SU-DHL-6 (cell line): ENCODE measurements at regions not wholly inside any gene's neighbourhood (a gene's known extent, or its start where the extent isn't known, plus 50 kb on each side); places are given as distances from the start of the nearest gene placed in this dataset.

Source experiments
- H2AFZ ChIP-seq: fragments of 200-600 bp; sonication (generic); 2 replicates; pipeline ENCODE4 v1.6.1; 2014; ENCODE audit warnings: low read depth, mild to moderate bottlenecking, moderate library complexity, mixed read lengths, antibody characterized with exemption, low read length; ENCODE audit not compliant: severe bottlenecking
- H3F3A ChIP-seq: fragments of 200-600 bp; shearing (Covaris generic); 2 replicates; pipeline ENCODE4 v1.6.0; 2016; ENCODE audit warnings: antibody characterized with exemption, mild to moderate bottlenecking; ENCODE audit not compliant: insufficient read depth
- H3K27ac ChIP-seq: fragments of 200-600 bp; sonication (generic); 2 replicates; pipeline ENCODE4 v1.5.1; 2016; ENCODE audit warnings: low read depth, mild to moderate bottlenecking, low read length, moderate library complexity, mixed read lengths
- H3K27me3 ChIP-seq: fragments of 200-600 bp; sonication (generic), shearing (Covaris generic); 2 replicates; pipeline ENCODE4 v1.6.0; 2014; ENCODE audit warnings: mild to moderate bottlenecking, low read length
- H3K36me3 ChIP-seq: fragments of 200-600 bp; sonication (generic); 2 replicates; pipeline ENCODE4 v1.6.1; 2014; ENCODE audit warnings: mild to moderate bottlenecking, low read length, mixed read lengths
- H3K4me2 ChIP-seq: fragments of 300-600, 200-600 bp; shearing (Covaris generic), sonication (generic); 2 replicates; pipeline ENCODE4 v1.6.0; 2014; ENCODE audit warnings: low read length, low read depth, mild to moderate bottlenecking; ENCODE audit not compliant: poor library complexity, severe bottlenecking
- H3K4me3 ChIP-seq: fragments of 200-600 bp; sonication (generic); 2 replicates; pipeline ENCODE4 v1.5.1; 2014; ENCODE audit warnings: antibody characterized with exemption, low read length, mild to moderate bottlenecking, mixed read lengths; ENCODE audit not compliant: insufficient read depth, poor library complexity, severe bottlenecking
- H3K79me2 ChIP-seq: fragments of 200-600 bp; sonication (generic); 2 replicates; pipeline ENCODE4 v1.6.1; 2014; ENCODE audit warnings: mild to moderate bottlenecking, low read length, moderate library complexity; ENCODE audit not compliant: insufficient read depth
- H3K9ac ChIP-seq: fragments of 200-600 bp; sonication (generic); 2 replicates; pipeline ENCODE4 v1.7.0; 2014; ENCODE audit warnings: mild to moderate bottlenecking, low read length
- H3K9me2 ChIP-seq: fragments of 200-600 bp; sonication (generic); replicated peaks from 2 replicates; pipeline ENCODE4 v1.6.1; 2014; ENCODE audit warnings: low read length; ENCODE audit not compliant: insufficient read depth
- H3K9me3 ChIP-seq: fragments of 200-600 bp; sonication (generic); 2 replicates; pipeline ENCODE4 v1.6.1; 2014; ENCODE audit warnings: low read length, mixed read lengths; ENCODE audit not compliant: insufficient read depth
- H4K20me1 ChIP-seq: fragments of 200-600 bp; sonication (generic); 2 replicates; pipeline ENCODE4 v1.6.1; 2014; ENCODE audit warnings: low read depth, mild to moderate bottlenecking, antibody characterized with exemption, low read length, moderate library complexity, mixed read lengths
- EZH2phosphoT487 ChIP-seq: fragments of 200-600 bp; sonication (generic), shearing (Covaris generic); conservative IDR thresholded peaks from 2 replicates; pipeline ENCODE4 v1.6.1; 2018; ENCODE audit warnings: mild to moderate bottlenecking, antibody characterized with exemption, low read length, moderate library complexity, mixed read lengths
- TF ChIP-seq, protein P1 (sequence below): fragments of 200-600 bp; sonication (generic); IDR thresholded peaks from one replicate; pipeline ENCODE4 v1.5.1; 2017; ENCODE audit warnings: antibody characterized with exemption, mild to moderate bottlenecking, low read length, moderate library complexity; ENCODE audit not compliant: insufficient read depth, poor library complexity, severe bottlenecking

DNA sequence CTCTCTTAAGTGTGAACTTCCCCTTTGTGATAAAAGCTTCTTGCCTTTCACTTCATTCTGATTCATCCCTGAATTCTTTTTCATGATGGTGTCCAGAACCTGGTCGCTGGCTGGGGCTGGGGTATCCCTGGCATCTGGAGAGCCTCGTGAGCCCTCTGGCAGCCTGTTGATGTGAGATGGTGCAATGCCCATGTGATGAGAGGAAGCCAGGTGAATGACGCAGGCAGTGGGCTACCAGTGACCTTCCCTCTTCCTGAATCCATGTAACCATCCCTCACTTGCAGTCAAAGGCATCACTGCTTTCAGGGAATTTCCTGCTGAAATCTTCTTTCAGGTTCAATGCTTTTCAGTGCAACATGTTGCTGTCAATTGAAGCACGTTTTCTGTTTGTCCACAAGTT is 158.6 kb upstream of the SLC10A2 start:
- Histone ChIP-seq H3K27ac (no peak overlapping the region), H3K9me3 (no peaks in the 10 kb centered on the region), H3K27me3 (no peaks in the 10 kb centered on the region), H4K20me1 (no peaks in the 10 kb centered on the region), H3K4me2 (no peak overlapping the region), H3K79me2 (no peaks in the 10 kb centered on the region), H3K9me2 (no peaks in the 10 kb centered on the region), H2AFZ (no peak overlapping the region), H3K36me3 (no peaks in the 10 kb centered on the region), H3K4me3 (no peak overlapping the region), H3F3A (no peaks in the 10 kb centered on the region), H3K9ac (no peak overlapping the region)
- TF ChIP-seq, protein P1, sequence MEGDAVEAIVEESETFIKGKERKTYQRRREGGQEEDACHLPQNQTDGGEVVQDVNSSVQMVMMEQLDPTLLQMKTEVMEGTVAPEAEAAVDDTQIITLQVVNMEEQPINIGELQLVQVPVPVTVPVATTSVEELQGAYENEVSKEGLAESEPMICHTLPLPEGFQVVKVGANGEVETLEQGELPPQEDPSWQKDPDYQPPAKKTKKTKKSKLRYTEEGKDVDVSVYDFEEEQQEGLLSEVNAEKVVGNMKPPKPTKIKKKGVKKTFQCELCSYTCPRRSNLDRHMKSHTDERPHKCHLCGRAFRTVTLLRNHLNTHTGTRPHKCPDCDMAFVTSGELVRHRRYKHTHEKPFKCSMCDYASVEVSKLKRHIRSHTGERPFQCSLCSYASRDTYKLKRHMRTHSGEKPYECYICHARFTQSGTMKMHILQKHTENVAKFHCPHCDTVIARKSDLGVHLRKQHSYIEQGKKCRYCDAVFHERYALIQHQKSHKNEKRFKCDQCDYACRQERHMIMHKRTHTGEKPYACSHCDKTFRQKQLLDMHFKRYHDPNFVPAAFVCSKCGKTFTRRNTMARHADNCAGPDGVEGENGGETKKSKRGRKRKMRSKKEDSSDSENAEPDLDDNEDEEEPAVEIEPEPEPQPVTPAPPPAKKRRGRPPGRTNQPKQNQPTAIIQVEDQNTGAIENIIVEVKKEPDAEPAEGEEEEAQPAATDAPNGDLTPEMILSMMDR = no peak
- TF ChIP-seq EZH2phosphoT487 = no peak

DNA sequence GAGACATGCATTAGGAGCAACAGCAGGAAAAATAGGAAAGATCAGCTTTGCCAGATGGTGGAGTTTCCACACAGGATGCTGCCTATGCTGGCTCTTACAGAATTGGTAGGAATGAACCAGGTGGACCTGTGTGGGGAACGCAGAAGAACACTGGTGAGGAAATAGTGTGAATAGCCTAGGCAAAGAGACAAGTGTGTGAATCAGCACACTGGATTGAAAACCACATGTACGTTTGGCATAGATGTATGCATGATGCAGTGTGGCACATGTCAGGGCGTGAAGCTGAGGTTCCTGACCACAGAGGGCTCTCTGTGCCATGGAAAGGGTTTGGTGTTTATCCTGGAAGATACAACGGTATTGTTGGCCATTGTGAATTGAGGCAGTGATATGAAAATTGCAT is 156.5 kb upstream of the SLC10A2 start:
- no peak overlapping the region for H3K27ac ChIP-seq
- TF ChIP-seq, protein P1 = no peak
- TF ChIP-seq EZH2phosphoT487 = no peak
- H3K36me3 ChIP-seq = no peaks in the 10 kb centered on the region
- H3K9ac ChIP-seq = no peak overlapping the region
- no peaks in the 10 kb centered on the region for H3F3A ChIP-seq
- no peaks in the 10 kb centered on the region for H3K9me3 ChIP-seq
- H2AFZ ChIP-seq = no peak overlapping the region
- no peaks in the 10 kb centered on the region for H4K20me1 ChIP-seq
- H3K4me2 ChIP-seq = no peak overlapping the region
- no peaks in the 10 kb centered on the region for H3K9me2 ChIP-seq
- H3K27me3 ChIP-seq = no peaks in the 10 kb centered on the region
- H3K79me2 ChIP-seq = no peaks in the 10 kb centered on the region
- H3K4me3 ChIP-seq = no peak overlapping the region

DNA sequence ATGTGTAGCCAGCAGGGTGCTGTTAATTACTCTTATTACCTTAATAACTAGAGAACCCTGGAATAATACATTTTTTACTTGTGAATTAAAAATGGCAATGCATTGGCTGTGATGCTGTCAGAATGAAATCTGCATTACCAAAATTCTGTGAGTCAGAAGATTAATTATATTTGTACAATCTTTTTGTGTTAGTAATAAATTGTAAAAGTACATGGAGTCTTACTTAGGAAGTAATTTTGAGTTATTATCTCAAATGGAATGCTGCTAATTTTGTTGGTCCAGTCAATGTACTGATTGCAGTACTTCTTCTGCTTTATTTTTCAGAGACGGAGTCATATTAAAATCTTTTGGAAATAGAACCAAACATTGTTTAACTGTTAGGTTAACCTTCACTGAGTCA is 152.0 kb upstream of the SLC10A2 start:
- TF ChIP-seq EZH2phosphoT487 = no peak
- TF ChIP-seq, protein P1 = no peak
- H3K79me2 ChIP-seq = no peaks in the 10 kb centered on the region
- no peak overlapping the region for H3K9ac ChIP-seq
- no peaks in the 10 kb centered on the region for H4K20me1 ChIP-seq
- no peaks in the 10 kb centered on the region for H3K36me3 ChIP-seq
- H3K27ac ChIP-seq = no peak overlapping the region
- H3K9me3 ChIP-seq = no peaks in the 10 kb centered on the region
- no peak overlapping the region for H3K4me2 ChIP-seq
- H3K4me3 ChIP-seq = no peak overlapping the region
- H2AFZ ChIP-seq = no peak overlapping the region
- no peaks in the 10 kb centered on the region for H3K9me2 ChIP-seq
- no peaks in the 10 kb centered on the region for H3K27me3 ChIP-seq
- H3F3A ChIP-seq = no peaks in the 10 kb centered on the region
